BJ (cell line): ENCODE measurements at regions not wholly inside any gene's neighbourhood (a gene's known extent, or its start where the extent isn't known, plus 50 kb on each side); places are given as distances from the start of the nearest gene placed in this dataset.

Experiments
- CTCF ChIA-PET: fragments of 350-600 bp; formaldehyde crosslinking; extraction: SDS; loops from one replicate; lab custom pipeline; 2021; ENCODE audit warnings: antibody characterized with exemption, inconsistent platforms; lab: Yijun Ruan, JAX
- POLR2A ChIA-PET: fragments of 300-600 bp; sonication (Branson Sonifier 250); formaldehyde crosslinking; extraction: SDS; loops from one replicate; lab custom pipeline; 2021; ENCODE audit warnings: antibody characterized with exemption; lab: Charles Lee
- DNase-seq: peaks from one replicate; pipeline ENCODE4 v3.0.0-alpha.2; 2011; ENCODE audit warnings: low read depth
- H3K27me3 ChIP-seq: 2 replicates; pipeline ENCODE4 v1.6.0; 2011; ENCODE audit warnings: low read length; ENCODE audit not compliant: control insufficient read depth, insufficient read depth
- H3K36me3 ChIP-seq: 2 replicates; pipeline ENCODE4 v1.5.1; 2011; ENCODE audit warnings: low read length; ENCODE audit not compliant: control insufficient read depth, insufficient read depth
- H3K4me3 ChIP-seq: 2 replicates; pipeline ENCODE4 v1.5.1; 2011; ENCODE audit warnings: low read depth, mild to moderate bottlenecking, control low read depth, low read length
- TF ChIP-seq, protein P1 (sequence below): IDR thresholded peaks from 2 replicates; pipeline ENCODE4 v1.5.1; 2011; ENCODE audit warnings: low read depth, mild to moderate bottlenecking, control low read depth, inconsistent platforms, low read length, moderate library complexity; ENCODE audit not compliant: insufficient read depth

DNA sequence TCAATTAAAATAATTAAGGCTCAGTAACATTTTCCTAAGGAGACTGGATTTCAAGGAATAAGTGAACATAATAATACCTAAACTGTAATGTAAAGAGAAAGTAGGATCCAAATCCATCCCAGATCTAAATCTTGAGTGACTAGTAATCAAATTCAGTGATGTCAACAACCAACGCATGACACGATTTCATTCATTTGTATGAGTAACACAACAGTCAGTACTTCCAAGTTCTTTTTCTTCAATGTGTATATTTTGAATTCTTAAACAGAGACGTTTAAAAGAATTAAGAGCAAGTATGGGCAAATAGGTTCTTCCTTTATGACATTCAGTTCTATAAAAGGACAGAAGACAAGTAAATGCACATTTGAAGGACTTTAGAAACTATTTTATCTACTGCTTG, 104.3 kb upstream of the CNTN1 start:
- ChIA-PET CTCF (no interaction called here), POLR2A (no interaction called here)
- TF ChIP-seq, protein P1, sequence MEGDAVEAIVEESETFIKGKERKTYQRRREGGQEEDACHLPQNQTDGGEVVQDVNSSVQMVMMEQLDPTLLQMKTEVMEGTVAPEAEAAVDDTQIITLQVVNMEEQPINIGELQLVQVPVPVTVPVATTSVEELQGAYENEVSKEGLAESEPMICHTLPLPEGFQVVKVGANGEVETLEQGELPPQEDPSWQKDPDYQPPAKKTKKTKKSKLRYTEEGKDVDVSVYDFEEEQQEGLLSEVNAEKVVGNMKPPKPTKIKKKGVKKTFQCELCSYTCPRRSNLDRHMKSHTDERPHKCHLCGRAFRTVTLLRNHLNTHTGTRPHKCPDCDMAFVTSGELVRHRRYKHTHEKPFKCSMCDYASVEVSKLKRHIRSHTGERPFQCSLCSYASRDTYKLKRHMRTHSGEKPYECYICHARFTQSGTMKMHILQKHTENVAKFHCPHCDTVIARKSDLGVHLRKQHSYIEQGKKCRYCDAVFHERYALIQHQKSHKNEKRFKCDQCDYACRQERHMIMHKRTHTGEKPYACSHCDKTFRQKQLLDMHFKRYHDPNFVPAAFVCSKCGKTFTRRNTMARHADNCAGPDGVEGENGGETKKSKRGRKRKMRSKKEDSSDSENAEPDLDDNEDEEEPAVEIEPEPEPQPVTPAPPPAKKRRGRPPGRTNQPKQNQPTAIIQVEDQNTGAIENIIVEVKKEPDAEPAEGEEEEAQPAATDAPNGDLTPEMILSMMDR = no peak
- no peaks in the 10 kb centered on the region for H3K36me3 ChIP-seq
- no peak for DNase-seq
- no peaks in the 10 kb centered on the region for H3K27me3 ChIP-seq
- no peak overlapping the region for H3K4me3 ChIP-seq

DNA sequence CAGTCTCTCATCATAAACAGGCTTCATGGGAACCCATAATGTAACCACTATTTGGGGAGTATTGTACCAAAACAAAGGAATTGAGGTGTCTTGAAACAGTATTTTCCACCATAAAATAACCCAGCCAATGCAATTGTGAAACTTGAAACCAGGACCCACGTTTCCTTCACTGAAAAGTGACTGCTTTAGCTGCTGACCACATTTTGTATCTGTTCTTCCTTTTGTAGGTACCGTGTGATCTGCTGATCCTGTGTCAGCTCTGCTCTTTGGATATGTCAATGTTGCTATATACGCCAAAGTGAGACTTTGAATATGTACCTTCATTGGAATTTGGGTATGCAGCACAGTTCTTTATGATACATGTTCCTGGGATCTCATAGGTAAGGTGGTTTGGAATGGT, 95.1 kb upstream of the CNTN1 start:
- Histone ChIP-seq H3K4me3 (no peak overlapping the region), H3K36me3 (no peaks in the 10 kb centered on the region), H3K27me3 (no peaks in the 10 kb centered on the region)
- no peak for DNase-seq
- TF ChIP-seq, protein P1 = no peak
- CTCF ChIA-PET = no interaction called here
- POLR2A ChIA-PET = no interaction called here

DNA sequence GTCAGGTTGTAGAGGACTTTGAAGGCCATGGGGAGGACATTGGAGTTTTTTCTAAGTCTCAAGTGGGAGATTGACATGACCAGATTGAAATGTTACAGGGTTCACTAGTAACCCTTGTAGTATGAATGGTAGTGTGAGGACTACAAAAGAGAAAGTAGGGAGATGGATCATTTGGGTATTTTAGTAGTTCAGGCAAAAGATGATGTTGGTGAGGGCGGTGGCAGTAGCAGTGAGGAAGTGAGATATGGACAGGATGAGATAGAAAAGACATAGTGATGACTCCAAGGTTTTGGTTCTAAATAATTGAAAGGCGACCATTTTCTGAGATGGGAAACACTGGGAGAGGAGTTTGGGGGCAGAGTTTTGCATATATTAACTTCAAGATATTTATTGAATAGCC, 94.2 kb upstream of the CNTN1 start:
- H3K4me3 ChIP-seq = no peak overlapping the region
- ChIA-PET CTCF (no interaction called here), POLR2A (no interaction called here)
- H3K36me3 ChIP-seq = no peaks in the 10 kb centered on the region
- DNase-seq = no peak
- TF ChIP-seq, protein P1 = no peak
- no peaks in the 10 kb centered on the region for H3K27me3 ChIP-seq

DNA sequence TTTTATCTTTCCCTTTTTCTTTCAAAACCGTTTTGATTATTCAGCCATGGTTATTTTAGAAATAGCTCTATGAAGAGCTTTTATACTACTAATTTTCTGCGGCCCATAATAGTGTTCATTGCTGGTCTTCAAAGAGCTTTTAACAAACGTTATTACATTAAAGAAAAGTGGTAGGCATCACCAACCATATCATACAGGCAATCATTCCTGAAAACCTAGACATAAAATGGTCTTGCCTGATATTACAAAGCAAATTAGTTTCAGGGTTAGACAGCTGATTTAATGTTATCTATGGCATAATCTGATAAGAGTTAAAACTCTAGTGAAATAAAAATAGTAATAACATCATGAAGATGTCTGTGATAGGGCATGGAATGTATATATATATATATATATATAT, 89.7 kb upstream of the CNTN1 start:
- Histone ChIP-seq H3K4me3 (no peak overlapping the region), H3K27me3 (no peaks in the 10 kb centered on the region), H3K36me3 (no peaks in the 10 kb centered on the region)
- TF ChIP-seq, protein P1 = no peak
- CTCF ChIA-PET = no interaction called here
- POLR2A ChIA-PET = no interaction called here
- DNase-seq = no peak

DNA sequence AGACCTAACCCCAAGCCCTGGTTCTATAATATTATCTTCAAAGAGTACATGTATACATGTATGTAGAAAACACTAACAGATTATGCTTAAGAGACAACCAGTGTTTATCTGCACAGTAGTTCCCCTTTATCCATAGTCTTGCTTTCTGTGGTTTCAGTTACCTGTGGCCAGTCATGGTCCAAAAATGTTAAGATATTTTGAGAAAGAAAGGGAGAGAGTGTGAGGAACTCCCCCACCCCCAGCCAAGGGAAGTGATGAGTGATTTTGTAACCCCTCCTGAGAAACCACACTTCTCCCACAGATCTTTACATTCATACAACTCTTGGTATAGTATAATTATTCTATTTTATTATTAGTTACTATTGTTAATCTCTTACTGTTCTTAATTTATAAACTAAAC, 77.3 kb upstream of the CNTN1 start:
- H3K36me3 ChIP-seq = no peaks in the 10 kb centered on the region
- no peaks in the 10 kb centered on the region for H3K27me3 ChIP-seq
- DNase-seq = no peak
- TF ChIP-seq, protein P1 = no peak
- ChIA-PET POLR2A (no interaction called here), CTCF (no interaction called here)
- no peak overlapping the region for H3K4me3 ChIP-seq
